ENCODE measurements at regions not wholly inside any gene's neighbourhood (a gene's known extent, or its start where the extent isn't known, plus 50 kb on each side); places are given as distances from the start of the nearest gene placed in this dataset.

- TF ChIP-seq CTCF (conservative IDR thresholded peaks at IDR 0.05; ENCODE audit: low read depth, low read length): no peak
- no peak for TF ChIP-seq RCOR1 (IDR thresholded peaks at IDR 0.05; ENCODE audit: insufficient replicate concordance, low read length)
- TF ChIP-seq FOS (IDR thresholded peaks at IDR 0.05; ENCODE audit: low read depth, low read length): no peak
- no peak for TF ChIP-seq RAD21 (IDR thresholded peaks at IDR 0.05; ENCODE audit: low read length)
- no peak for TF ChIP-seq POLR2A (IDR thresholded peaks at IDR 0.05; ENCODE audit: low read depth, low read length)
- no peak for TF ChIP-seq MXI1 (IDR thresholded peaks at IDR 0.05; ENCODE audit: borderline replicate concordance, low read depth, low read length)
Observed at GRCh38 chr5:105821800-105822199, 1848.9 kb downstream of the EFNA5 start.

Measured in IMR-90 (cell line).